ENCODE measurements at regions not wholly inside any gene's neighbourhood (a gene's known extent, or its start where the extent isn't known, plus 50 kb on each side); places are given as distances from the start of the nearest gene placed in this dataset.
"Not testable (repeated sequence)": the region's sequence is repeated elsewhere in the genome, so short reads cannot be mapped to it uniquely, and the experiment has no call there.

DNA sequence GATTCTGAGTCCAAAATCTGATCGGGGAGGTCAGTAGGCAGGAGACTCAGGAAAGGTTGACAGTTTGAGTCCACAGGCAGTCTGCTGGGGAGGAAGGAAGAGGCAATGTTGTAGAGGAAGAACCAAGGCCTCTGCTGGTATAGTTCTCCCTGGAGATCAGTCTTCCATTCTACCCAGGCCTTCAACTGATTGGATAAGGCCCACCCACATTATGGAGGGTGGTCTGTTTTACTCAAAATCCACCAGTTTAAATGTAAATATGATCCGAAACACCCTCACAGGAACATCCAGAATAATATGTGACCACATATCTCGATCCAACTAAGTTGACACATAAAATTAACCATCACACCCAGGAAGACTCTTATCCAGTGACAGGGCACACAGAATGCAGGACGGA lies 425.3 kb upstream of the ZMIZ1 start:
- no peak for DNase-seq (ENCODE audit: low spot score)

DNA sequence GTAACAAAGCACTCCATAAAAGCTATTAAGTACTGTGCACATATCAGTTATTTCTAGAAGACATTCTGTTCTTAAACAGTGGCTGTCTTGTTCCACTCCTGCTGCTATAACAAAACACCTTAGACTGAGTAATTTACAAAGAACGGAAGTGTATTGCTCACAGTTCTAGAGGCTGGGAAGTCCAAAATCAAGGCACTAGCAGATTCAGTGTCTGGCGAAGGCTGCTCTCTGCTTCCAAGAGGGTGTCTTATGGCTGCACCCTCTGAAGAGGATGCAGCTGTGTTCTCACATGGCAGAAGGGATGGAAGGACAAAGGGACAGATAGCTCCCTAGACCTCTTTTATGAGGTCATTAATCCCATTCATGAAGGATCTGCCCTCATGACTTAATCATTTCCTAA lies 424.2 kb upstream of the ZMIZ1 start:
- no peak for DNase-seq (ENCODE audit: low spot score)

DNA sequence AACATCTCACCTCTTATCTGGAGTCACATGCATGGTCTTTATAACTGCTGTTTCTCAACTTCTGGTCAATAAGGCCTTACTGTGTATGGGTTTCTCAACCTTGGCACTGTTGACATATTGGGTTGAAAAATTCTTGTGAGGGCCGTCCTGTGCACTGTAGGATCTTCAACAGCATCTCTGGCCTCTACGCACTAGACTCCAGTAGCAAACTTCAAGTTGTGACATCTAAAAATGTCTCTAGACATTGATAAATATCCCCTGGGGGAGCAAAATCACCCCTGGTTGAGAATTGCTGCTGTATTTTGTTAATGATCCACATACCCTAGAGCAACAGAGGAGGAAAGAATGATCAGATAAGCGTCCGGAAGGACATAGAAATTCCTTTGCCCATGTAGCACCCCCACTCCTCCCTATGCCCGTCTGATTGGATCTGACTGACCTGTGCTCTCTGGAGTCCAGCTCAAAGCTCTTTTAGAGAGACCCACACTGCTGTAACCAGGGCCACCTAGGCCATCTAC lies 423.5 kb upstream of the ZMIZ1 start:
- DNase-seq (ENCODE audit: low spot score), result no peak

DNA sequence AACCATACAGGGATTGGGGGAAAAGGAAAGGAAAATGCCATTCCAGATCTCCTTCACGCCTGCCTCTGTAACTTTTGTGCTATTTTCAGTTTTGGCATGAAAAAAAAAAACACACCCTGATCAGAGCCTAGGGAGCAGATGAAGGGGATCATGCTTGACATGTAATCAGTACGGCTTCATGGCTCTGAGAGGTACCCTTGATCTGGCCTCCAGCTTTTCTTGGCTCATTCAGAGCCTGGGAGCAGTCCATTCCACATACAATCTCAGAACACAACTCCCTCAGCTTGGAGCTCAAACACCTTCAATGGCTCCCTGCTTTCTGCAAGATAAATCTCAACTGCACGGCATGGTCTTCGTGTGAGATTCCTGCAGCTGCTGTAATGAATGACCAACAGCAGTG lies 422.8 kb upstream of the ZMIZ1 start:
- DNase-seq (ENCODE audit: low spot score), result no peak

DNA sequence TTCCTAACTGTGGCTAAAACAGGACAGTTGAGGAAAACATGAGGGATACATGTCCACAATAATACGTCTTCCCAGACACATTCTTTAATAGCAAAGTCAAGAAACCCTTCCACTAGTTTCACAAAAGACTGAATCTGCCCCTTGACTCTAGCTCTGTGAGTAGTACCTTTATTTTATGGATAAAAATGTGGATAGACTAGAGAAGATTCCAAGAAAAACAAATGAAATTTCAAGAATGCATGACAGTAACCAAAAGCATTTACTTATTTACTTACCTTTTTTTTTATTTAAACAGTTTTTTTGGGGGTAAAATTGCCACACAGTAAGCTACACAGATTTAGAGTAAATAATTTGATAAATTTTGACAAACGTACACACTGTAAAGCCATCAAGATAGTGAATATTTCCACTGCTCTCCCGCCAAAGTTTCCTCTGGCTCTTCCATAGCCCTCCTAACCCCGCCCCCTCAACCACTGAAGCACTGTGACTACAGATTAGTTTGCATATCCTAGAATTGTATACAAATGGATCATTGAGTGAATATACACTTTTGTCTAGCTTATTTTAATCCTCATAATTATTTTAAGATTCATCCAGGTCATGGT lies 420.4 kb upstream of the ZMIZ1 start:
- DNase-seq (ENCODE audit: low spot score), result no peak

DNA sequence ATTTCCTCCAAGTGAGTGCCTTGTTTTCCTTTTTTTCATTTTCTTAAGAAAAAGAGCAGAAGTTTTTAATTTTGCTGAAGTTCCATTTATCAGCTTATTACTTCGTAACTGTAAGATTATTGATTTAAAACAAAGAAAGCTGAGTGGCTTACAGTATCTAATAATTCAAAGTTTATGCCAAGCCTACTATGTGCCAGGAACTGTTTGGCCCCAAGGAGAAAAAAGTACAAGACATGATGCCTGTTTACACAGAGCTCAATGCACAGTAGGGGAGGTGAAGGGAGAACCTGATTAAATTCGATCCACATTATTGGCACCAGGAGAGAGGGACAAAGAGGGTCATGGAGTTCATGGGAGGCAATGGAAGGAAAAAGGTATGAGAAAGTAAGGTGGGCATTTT lies 419.3 kb upstream of the ZMIZ1 start:
- no peak for DNase-seq (ENCODE audit: low spot score)

DNA sequence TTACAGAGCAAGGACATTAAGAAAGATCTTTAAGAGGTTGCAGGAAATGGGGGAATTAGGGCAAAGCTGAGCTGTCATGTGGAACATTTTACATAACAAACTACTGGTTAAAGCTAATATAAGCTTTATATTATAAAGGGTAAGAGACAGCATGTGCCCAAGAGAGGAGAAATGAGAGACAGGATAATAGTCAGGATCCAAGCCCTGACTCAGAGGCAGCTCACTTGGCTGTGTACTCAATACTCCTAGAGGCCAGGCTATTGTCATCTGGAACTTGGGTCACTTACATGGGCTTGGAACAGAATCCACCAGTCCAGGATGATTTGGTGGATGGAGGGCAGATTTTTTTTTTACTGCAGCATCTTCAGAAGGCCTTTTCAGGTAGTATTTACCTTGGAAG lies 418.6 kb upstream of the ZMIZ1 start:
- DNase-seq (ENCODE audit: low spot score), result no peak

DNA sequence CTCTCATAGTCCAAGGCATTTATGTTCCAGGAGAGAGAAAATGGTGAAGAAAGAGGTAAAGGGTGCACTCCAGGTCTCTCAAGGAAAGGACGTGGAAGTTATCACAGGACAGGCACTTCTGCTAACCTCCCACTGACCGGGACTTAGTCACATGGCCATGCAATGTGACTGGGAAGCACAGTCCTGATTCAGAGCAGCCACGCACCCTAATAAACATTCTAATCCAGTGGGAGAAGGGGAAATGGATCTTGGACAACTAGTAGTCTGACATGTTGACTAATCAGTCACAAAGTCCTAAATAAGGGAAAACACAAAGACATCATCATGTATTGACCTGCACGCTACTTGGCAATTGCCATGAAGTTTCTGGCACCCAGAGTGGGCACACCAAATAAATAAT lies 417.5 kb upstream of the ZMIZ1 start:
- DNase-seq (ENCODE audit: low spot score), result no peak

DNA sequence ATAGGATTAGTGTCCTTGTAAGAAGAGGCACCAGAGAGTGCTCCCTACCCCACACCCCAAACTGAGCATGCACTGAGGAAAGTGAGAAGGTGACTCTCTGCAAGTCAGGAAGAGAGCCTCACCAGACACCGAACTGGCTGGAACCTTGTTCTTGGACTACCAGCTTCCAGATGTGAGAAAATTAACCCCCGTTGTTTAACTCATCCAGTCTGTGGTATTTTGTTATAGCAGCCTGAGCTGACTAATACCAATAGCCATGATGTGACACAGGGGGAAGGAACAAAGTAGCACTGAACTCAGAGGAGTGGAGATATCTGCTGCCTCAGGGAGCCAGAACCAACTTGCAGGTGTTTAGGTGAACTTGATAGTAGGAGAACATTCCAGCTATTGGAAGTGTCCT lies 415.2 kb upstream of the ZMIZ1 start:
- no peak for DNase-seq (ENCODE audit: low spot score)

DNA sequence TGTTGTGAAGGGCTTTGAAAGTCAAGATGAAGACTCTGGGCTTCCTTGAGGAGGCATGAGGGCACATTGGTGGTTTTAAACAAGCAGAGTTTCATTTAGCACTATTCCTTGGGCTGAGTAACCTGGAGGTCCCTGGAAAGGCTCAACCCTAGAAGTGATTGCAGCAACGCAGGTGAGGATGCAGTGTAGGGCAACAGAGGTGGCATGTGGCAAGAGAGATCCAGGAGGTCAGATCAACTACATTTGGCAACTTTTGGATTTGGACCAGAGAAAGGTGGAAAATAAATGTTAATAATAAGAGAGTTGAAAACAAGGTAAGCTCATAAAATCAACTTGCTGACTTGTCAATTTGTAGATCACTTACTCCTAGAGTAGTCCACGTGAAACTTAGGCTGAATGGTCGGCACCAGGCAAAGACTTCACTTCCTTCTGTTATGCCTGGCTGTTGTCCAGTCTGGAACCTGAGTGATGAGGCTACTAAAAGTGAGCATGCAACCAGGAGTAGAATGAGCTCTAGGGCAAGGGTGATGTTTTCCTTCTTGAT lies 414.6 kb upstream of the ZMIZ1 start:
- DNase-seq (ENCODE audit: low spot score), result no peak

DNA sequence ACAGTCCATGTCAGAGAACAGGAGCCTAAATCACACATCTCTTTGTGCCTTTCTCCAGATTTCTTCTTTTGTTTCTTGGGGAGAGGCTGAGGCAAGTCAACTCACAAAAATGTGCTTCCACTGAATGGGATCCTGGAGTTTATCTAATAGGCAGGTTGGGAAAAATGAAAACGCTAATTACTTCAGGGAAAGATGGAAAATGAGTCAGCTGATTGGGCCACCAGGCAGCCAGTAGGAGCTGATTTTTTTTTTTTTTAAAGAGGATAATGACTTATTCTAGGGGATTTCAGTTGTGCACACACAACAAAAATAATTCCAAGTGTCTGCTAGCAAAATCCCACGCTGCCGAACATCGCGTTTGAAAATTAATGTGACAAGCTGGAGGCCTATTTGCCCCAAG lies 412.8 kb upstream of the ZMIZ1 start:
- no peak for DNase-seq (ENCODE audit: low spot score)

DNA sequence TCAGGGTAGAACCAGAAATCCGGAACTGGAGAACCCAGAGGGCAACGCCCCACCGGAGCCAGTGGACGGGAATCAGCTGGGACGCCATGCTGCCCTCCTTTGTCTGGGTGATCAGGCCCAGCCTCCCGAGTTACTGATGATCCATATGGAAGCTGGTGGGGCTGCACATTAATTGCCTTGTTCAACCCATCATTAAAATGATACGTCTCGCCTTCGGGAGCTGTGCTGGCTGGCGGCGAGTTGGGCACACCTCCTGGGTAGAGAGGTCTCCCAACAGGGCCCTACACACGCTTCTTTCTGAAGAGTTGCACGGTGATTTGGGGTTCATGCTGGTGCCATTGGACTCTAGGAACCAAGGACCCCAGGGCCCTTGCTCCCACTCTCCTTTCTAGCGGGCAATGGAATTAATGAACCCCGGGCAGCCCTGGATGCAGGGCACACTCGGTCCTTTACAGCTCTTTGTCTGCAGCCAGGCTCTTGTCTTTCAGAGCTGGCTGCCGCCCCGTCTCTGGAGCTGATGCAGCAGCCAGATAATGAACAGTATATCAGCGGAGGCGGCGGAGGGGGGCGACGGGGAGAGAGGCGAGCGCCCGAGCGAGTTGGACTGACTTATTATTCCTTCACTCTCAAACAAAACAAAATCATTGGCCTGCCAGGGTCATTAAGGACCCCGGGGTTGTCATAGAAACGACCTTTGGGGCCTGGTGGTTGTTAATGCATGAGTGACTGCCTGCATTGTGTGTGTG lies 412.2 kb upstream of the ZMIZ1 start:
- DNase-seq (ENCODE audit: low spot score), result no peak

DNA sequence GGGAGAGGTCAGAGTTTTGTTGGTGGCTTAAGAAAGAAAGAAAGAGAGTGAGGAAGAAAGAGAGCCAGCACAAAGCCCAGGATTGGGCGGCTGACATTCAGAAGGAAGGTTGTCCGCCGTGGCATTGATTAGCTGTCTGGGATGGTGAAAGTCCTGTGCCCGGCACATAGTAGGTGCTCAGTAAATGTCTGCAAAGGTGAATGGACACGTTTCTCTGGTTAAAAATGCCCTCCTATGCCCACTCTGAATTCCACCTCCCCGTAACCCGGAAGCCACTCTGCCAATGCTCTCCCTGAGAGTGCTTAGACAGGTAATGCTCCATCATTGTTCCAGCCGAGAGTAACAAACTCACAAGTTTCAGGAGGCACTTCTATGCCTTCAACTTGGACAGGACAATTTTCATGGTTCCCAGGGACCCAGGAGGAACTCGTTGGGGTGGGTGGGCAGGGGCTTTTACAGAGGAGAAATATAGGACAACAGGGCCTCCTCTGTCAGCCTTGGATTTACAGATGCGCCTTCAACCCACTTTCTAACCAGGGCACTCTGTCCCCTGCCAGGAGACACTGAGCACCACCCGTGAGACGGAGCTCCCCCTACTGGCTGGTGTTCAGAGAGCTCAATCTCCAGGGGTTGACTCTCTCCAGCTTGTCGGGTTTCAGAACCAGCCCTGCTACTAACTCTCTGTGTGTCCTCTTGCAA lies 411.5 kb upstream of the ZMIZ1 start:
- peak; percentile 56 for DNase-seq (ENCODE audit: low spot score)

DNA sequence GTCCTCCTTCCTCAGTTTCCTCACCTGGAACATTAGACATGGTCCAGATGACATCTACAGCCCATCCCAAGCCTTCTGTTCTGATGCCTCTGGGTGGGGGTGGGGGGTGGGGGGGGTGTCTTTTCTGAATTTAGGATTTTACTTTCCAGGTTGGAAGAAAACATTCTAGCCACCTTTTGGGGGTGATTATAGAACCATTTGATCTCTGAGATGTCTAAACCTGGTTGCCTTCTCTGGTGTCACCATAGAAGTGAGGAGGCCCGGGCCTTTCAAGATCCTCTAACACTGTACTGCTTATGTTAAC lies 411.0 kb upstream of the ZMIZ1 start:
- no peak for DNase-seq (ENCODE audit: low spot score)

DNA sequence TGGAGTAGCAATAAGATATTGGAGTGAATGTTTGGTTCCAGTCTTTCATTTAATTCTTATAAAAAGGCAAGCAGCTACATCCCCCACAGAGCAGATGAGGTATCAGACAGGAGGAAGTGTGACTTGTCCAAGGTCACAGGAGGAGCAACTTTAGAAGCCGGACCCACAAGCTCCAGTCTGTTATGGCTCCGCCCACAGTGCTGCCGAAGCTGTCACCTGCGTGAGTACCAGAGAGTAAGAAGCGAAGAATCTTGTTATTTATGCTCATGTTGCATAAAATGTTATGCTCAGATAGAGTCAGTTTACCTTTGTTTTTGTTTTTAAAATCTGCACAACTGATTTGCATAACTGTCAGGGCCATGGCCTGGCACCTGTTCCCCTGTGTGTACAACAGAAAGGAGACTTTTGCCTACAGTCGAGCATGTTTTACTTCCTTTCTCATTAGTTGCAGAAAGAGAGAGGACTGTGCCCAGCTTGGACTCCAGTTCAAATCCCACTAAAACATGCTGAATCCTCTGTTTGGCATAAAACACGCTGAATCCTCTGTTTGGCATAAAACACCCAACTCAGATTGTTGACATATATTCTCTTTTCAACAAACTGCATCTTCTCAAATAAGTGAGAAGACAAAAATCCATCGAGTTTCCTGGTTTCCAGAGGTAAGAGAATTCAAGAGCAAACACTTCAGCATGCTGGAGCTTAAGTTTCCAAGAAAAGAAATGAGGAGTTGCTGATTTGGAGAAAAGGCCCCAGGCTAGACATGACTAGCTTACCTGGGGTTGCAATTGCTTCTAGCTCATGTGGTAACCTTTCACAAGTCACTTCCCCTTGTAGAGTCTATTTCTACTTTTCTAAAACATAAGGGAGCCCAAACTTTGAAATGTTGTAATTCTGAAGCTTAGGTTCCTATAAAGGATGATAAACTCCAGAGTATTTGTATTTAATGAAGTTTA lies 409.8 kb upstream of the ZMIZ1 start:
- DNase-seq (ENCODE audit: low spot score), result no peak

DNA sequence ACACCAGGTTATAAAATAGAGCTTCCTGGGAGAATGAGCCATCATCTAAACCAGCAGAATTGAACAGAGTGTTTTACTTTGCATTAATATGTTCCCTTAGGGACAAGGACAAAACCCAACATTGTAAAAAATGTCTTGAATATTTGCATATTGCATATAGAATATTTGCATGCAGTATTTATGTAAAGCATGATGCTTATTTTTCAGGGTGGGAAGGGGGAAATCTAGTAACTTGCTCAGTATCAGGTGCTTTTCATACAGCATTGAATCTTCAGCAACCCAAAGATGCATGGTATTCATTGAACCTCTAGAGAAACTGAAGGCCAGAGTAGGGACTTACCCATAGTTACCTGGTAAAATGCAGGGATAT lies 409.2 kb upstream of the ZMIZ1 start:
- DNase-seq (ENCODE audit: low spot score), result no peak

DNA sequence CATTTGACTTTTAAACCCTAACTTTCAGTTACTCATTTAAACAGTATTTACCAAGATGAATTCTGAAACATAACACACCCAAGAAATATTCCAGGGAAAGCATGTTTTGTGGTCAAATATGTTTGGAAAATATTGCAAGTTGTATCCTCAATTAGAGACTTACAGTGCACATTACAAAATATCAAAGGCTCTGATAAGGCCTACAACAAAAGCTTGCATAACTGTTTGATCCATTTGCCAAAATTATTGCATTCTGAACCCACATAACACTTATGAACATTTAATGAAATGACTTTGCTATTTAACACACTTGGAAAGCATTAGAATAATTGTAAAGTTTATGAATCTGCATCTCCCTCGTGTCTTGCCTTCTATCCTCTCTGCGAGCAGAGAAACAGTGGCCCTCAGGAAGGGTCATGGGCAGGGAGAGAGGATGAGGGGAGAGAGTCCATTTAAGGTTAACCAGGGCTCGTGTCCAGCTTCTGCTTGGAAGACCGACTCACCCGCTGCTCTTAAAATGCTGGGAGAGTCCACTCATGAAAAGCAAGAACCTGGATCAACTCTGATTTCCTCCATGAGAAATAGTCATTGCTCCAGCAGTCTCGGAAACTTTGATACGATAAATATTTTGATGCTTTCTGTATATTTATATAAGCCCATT lies 408.2 kb upstream of the ZMIZ1 start:
- no peak for DNase-seq (ENCODE audit: low spot score)

DNA sequence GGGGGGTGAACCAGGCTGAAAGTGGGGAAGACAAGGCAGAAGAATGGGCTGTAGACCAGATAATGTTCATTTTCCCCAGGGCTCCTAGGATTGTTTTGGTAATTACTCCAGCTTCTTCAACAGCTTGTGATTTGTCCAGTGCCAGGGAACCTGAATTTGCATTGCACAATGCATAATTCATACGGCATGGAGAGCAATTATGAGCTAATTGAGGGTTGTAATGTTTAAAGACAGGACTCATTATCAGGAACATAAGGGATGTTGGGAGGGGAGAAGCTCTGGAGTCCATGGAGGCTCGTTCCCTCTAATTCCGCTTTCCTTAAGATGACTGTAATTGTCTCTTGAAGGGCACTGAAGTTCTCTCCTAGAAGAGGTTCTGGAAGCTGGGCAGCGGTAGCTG lies 405.0 kb upstream of the ZMIZ1 start:
- no peak for DNase-seq (ENCODE audit: low spot score)

DNA sequence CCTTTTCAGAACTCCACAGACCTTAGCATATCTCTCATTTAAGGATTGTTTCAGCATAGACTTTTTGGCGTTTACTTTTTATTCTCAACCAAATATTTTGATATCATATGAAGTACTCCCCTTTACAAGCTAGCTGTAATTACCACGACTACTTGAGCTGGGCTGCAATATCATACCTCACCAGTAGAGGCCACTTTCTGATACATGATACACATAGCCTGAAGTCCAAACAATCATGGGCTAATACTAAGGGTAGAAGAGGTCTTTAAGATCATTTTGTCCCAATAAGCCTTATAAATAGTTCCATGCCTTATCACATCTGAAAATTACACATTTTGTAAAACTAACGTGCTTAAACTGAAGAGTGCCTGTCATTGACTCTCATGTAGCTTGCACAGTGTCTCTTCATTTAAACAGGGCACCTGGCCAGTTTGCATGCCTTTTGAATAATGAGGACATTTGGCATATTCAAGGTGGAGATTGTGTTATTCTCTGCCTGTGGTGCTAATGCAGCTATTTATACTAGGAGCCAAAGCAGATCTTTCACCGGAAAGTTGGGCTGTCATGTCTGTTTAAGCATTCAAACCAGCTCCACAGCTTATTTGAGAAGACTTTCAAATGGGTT lies 403.7 kb upstream of the ZMIZ1 start:
- DNase-seq (ENCODE audit: low spot score), result peak; percentile 30

DNA sequence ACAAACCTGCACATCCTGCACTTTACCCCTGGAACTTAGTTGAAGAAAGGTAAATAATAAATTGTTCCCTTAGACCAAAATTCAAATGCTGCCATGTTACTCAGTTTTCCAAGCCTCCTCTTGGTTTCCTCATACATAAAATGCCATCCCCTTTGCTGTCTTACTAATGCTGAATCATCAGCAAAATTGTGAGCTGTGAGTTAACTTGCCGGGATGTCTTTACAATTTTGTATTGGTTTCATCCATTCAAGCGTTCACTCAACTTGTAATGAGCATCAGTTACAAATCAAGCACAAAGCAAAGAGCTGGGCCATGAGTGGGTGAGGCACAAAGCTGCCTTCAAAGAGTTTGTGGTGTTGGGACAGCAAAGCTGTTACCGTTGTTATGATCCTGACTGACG lies 395.8 kb upstream of the ZMIZ1 start:
- DNase-seq (ENCODE audit: low spot score), result no peak

DNA sequence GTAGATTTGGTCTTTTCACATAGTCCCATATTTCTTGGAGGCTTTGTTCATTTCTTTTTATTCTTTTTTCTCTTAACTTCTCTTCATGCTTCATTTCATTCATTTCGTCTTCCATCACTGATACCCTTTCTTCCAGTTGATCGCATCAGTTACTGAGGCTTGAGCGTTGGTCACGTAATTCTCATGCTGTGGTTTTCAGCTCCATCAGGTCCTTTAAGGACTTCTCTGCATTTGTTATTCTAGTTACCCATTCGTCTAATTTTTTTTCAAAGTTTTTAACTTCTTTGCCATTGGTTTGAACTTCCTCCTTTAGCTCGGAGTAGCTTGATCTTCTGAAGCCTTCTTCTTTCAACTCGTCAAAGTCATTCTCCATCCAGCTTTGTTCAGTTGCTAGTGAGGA lies 387.6 kb upstream of the ZMIZ1 start:
- not testable (repeated sequence) for DNase-seq (ENCODE audit: low spot score)

Data from A172 (cell line).